ENCODE measurements at regions not wholly inside any gene's neighbourhood (a gene's known extent, or its start where the extent isn't known, plus 50 kb on each side); places are given as distances from the start of the nearest gene placed in this dataset.
"Not testable (repeated sequence)": the region's sequence is repeated elsewhere in the genome, so short reads cannot be mapped to it uniquely, and the experiment has no call there.

GRCh38 chr3:35950021-35950420 lies 310.7 kb downstream of the ARPP21 start:
- no peak for DNase-seq

- DNase-seq: no peak
These were observed 315.1 kb downstream of the ARPP21 start for GRCh38 chr3:35954413-35954812.

- no peak for DNase-seq
These were observed 326.6 kb downstream of the ARPP21 start for GRCh38 chr3:35965908-35966307.

- DNase-seq: no peak
These were observed 327.5 kb downstream of the ARPP21 start for GRCh38 chr3:35966629-35967464.

GRCh38 chr3:35968043-35968622 lies 328.8 kb downstream of the ARPP21 start:
- DNase-seq: no peak

GRCh38 chr3:35969406-35969805 lies 330.1 kb downstream of the ARPP21 start:
- DNase-seq: no peak

- DNase-seq: no peak
These were observed 331.5 kb downstream of the ARPP21 start for GRCh38 chr3:35970793-35971192.

- no peak for DNase-seq
These were observed 332.4 kb downstream of the ARPP21 start for GRCh38 chr3:35971686-35972085.

- no peak for DNase-seq
These were observed 335.5 kb downstream of the ARPP21 start for GRCh38 chr3:35974872-35975271.

- no peak for DNase-seq
These were observed 346.8 kb downstream of the ARPP21 start for GRCh38 chr3:35986161-35986560.

GRCh38 chr3:35987386-35987785 lies 348.1 kb downstream of the ARPP21 start:
- no peak for DNase-seq

- DNase-seq: no peak
These were observed 352.7 kb downstream of the ARPP21 start for GRCh38 chr3:35992041-35992440.

GRCh38 chr3:36011791-36012190 lies 368.5 kb upstream of the STAC start:
- DNase-seq: no peak

GRCh38 chr3:36013425-36013824 lies 366.9 kb upstream of the STAC start:
- DNase-seq: no peak

GRCh38 chr3:36025232-36025631 lies 355.1 kb upstream of the STAC start:
- DNase-seq: no peak

- no peak for DNase-seq
These were observed 347.9 kb upstream of the STAC start for GRCh38 chr3:36032180-36033047.

- DNase-seq: no peak
These were observed 321.8 kb upstream of the STAC start for GRCh38 chr3:36058404-36059030.

GRCh38 chr3:36060950-36061349 lies 319.4 kb upstream of the STAC start:
- DNase-seq: no peak

- no peak for DNase-seq
These were observed 316.3 kb upstream of the STAC start for GRCh38 chr3:36063992-36064391.

GRCh38 chr3:36065321-36065720 lies 315.0 kb upstream of the STAC start:
- no peak for DNase-seq

- no peak for DNase-seq
These were observed 304.8 kb upstream of the STAC start for GRCh38 chr3:36075491-36075890.

GRCh38 chr3:36077320-36077719 lies 303.0 kb upstream of the STAC start:
- DNase-seq: no peak

- not testable (repeated sequence) for DNase-seq
These were observed 297.3 kb upstream of the STAC start for GRCh38 chr3:36082958-36083357.

Data from stimulated activated CD4-positive, alpha-beta T cell treated with anti-CD3 and anti-CD28 coated beads, Interleukin-15, amount 100 ng/mL, for 24 hours (primary cell).